ENCODE measurements at regions not wholly inside any gene's neighbourhood (a gene's known extent, or its start where the extent isn't known, plus 50 kb on each side); places are given as distances from the start of the nearest gene placed in this dataset.
"Not testable (repeated sequence)": the region's sequence is repeated elsewhere in the genome, so short reads cannot be mapped to it uniquely, and the experiment has no call there.

DNA sequence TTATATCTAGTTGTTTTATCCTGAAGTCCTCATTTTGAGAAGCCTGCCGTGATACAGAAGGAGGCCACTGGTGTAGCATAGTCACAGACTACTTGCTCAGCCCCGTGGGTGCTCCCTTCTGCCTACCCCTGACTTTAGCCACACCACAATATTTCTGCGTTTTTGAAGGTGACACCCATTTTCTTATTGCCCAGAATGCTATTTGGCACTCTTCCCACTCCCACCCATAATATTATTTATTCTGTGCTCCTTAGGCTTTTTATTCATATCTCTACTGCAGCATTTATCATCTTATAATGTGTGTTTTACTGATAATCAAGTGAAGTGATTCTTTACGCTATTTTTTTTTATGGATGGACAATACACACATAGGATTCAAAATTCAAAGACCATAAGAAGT lies 107.3 kb downstream of the OR2B2 start:
- no peak for DNase-seq

DNA sequence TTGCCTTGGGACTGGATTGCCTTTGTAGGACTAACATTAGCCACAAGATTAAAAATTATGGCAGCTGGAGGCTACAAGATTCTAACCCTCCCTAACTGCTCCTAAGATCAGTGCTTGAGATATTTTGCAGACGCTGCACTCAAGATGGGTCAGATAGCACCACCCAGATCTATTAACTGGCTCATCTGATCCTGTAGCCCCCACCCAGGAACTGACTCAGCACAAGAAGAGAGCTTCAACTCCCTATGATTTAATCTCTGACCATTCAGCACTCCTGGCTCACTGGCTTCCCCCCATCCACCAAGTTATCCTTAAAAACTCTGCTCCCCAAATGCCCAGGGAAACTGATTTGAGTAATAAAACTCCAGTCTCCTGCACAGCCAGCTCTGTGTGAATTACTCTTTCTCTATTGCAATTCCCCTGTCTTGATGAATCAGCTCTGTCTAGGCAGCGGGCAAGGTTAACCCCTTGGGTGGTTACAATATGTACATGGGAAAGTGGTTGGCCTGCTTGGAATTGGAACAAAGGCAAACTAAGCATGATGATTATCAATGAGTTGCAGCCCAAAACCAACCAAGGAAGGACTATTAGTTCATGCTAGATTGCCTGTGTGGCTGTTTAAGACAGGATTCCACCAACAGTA lies 111.3 kb downstream of the OR2B2 start:
- DNase-seq: no peak

DNA sequence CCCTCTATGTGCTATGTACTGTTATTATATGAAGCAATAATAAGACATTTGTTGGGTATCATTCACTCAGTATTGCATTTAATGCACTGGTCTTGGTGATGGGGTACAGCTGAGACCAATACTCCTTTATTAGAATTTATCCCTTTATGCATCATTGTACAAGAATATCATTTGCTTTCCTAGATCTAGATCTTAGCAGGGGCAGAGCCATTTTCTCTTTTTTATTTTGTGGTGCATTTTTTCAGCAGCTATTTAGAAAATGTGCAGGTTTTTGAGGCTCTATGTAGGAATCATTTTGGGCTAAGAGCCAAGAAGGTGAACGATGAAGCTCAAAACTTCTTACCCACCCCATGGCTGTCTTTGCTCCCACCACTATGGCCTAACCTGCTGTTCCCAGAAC lies 114.2 kb downstream of the OR2B2 start:
- no peak for DNase-seq

DNA sequence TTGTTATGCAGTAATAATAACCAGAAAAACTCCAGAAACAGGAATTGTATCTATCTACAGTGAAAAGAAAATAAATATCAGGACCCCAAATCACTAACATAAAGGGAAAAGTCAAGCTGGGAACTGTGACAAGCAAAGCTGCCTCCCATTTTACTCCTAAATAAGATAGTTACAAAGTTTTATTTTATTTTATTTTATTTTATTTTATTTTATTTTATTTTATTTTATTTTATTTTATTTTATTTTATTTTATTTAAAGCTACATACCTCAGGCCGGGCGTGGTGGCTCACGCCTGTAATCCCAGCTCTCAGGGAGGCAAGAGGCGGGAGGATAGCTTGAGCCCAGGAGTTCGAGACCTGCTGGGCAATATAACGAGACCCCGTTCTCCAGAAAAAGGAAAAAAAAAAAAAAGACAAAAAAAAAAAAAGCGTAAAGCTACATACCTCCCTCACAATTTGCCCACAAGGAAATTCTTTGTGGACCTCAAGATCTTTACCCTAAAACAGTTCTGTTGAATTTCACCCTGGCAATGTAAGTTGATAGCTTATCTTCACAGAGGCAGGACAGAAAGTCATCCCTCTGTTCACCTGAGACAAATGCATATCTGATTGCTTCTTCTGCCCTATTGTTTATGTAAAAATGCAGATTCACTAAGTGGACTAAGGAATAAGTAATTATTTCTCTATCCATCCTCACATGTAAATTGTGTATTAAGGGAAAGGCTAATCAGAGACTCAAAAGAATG lies 115.3 kb downstream of the OR2B2 start:
- DNase-seq: not testable (repeated sequence)

DNA sequence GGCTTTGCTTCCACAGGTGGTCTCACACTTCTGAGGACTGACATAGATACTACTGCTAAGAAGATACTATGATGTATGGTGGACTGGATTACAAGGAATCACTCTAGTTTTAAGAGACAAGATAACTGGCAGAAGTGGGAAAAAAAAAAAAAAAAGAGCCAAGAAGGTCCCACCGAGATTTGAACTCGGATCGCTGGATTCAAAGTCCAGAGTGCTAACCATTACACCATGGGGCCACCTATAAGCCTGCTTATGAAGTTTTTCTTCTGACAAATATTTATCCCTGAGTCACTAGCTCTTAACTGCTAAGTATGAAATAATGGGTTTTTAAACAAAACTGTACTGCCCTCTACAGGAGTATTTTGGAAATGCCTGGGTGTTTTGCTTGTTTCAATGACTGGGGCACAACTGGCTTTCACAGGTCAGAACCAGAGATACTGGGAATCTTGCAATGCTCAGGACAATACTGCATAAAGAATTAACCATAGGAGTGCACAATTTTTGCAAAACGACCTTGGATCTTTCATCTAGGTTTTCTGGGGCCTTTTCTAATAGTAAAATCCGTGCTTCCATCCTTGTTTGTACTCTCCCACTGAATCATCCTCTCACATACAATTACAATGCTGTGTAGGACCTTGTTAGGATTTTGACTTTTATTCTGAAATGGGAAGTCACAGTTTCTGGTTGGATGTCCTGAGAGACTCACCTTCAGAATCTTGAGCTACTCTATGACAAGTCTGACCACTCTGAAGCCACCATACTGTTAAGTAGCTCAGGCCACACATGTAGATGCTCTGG lies 116.3 kb downstream of the OR2B2 start:
- no peak for DNase-seq

DNA sequence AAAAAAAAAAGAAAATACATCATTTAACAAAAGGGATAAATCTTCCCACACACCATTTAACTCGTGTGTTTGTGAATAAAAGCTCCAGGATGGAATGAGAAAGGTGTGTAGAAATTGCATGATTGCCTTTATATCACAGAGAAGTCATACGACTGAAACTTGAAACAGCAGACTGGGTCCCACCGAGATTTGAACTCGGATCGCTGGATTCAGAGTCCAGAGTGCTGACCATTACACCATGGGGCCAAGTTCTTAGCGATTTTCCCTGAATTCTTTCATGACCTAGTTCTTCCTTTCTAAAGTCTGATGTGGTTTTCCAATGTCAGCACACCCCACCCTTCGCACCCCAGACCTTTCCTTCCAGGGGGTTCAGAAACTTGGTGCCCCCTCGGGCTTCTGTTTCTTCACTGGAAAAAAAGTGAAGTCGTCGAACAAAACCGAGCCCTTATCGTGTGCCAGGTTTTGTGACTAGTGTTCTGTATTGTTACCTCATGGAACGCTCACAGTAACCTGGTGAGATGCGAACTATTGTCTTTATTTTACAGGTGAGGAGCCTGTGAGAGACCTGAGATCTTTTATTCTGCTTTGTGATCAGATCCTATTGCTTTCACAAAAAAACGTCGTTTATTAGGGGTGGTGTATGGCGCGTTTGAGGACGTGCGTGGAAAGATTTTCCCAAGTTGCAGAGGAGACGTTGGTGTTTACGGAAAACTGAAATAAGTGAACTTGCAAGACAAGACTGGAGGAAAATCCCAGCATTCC lies 120.8 kb downstream of the OR2B2 start:
- no peak for DNase-seq

DNA sequence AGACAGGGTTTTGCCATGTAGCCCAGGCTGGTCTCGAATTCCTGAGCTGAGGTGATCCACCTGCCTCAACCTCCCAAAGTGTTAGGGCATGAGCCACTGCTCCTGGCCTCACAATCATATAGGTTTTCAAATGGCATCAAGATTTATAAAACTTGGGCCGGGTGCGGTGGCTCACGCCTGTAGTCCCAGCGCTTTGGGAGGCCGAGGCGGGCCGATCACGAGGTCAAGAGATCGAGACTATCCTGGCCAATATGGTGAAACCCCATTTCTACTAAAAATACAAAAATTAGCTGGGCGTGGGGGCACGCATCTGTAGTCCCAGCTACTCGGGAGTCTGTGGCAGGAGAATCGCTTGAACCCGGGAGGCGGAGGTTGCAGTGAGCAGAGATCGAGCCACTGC lies 123.8 kb downstream of the OR2B2 start:
- DNase-seq: not testable (repeated sequence)

DNA sequence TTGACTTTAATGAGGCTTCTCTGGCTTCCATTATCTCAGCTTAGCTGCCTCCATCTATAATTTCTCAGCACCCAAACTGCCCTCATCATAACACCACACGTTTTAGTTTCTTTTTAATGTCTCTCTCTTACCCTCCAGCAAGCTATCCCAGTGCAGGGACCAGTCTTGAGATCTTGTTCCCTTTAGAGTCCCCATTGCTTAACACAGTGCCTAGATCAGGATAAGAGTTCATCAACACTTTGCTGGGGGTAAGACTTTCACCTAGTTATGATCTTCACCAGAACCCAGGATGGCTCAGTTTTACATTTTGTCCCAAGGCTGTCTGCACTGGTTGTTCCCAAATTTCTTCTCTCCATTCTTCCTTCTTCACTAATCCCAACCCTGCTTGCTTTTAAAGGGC lies 126.1 kb downstream of the OR2B2 start:
- no peak for DNase-seq

DNA sequence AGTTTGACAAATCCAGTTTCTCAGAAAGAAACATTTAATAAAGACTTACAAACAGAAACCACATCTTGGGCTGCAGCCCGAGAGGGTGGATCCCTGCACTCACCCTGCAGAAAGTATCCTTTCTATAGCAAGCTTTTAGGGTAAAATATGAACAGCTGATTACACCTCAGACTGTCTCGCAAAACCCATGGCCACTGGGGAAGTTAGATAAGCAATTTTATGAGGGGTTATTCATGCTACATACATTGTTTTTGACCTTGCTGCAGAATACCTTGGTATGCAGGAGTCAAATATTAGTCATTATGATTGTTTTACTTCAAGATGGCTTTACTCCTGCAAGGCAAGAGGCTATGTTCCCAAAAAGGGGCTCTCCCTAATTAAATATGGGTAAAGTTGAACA lies 126.9 kb downstream of the OR2B2 start:
- DNase-seq: no peak

DNA sequence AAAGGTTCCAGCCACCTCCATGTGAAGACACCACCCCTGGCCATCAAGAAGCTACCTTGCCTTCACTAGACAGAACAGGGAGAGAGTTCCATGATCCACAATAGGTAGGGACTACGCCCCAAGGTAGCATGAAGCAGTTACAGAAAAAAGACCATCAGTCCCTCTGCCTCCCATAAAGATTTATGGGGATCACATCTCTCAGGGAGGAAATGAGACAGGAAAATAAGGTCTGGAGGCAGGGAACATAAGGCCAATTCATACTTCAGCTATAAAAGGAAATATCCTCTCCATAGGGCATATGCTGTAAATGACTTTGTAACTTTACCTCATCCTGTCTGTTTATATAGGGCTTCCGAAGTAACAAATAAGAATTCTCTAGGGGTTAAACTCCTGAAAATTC lies 129.4 kb downstream of the OR2B2 start:
- DNase-seq: no peak

DNA sequence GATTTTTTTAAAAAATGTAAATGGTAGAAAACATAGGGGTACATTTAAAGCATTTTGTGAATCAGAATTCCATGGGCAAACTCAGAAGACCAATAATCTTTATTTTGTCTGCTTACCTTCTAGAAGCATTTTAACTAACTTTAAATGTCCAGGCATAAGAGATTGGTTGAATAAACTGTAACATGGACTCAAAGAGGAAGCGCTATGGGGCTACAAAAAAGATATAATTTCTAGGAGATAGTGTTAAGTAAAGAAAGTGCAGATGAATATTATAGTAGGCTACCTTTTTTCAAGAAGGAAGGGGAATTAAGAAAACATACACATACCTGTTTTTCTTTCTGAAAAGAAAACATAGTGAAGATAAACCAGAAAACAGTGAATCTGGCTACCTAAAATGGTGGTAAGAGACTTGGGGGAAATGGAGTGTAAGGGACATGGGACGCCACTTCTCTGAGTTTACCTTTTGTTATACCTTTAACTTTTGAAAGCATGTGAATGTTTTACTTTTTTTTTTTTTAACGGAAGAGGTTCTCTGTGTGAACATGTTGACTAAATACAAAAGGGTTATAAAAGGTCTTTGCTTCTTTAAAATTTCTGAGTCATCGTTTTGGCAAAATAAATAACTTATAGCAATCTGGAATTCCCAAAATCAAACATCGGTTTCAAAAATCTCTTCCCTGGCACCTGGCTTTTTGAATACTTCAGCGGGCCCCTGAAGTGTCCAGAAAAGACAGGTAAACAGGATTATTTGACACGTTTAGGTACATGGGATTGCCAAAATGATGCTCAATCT lies 133.4 kb downstream of the OR2B2 start:
- DNase-seq: no peak

DNA sequence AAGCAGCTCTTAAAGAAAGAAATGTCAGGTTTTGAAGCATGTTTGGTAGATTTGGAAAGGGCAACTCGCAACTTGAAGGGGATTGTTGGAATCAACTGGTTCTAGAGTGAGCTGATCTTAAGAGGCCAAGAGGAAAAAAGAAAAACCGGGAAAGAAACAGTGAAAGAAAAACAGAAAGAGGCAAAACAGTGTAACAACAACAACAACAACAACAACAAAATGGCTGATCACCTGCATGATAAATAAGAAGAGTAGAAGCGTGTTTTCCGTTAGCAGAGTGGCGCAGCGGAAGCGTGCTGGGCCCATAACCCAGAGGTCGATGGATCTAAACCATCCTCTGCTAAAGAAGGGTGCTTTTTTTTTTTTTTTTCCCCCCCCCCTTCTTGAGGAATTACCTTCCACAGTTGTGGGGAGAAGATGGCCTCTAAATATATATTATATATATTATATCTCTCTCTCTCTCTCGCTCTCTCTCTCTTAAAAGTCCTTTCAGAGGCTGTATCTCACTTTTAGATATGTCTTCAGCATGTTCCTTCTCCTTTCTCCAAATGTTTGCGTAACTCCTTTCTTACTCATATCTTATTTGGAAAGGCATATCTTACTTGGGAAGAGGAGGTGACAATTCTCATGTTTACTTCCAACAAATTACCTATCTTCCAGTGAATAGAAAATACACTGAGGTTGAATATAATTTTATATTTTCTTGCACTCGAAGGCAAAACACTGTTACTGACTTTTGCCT lies 134.4 kb downstream of the OR2B2 start:
- DNase-seq: no peak

DNA sequence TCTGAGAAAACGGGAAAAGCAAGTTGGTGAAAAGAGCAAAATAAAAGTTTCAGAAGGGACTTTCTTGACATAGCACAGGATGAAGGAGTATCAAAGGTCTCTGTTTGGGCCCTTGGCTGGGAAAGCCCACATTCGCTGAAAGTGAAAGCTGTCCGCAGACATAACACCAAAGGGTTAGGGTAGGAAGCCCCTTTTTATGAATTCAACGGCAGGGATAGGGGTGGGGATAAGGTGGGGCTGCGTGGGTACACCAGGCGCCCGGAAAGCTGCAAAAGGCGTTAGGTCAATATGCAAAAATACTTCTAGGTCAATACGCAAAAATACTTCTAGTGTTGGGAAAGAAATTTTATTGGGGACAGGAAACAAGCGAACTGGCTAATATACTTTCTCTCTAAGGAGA lies 135.1 kb downstream of the OR2B2 start:
- no peak for DNase-seq

DNA sequence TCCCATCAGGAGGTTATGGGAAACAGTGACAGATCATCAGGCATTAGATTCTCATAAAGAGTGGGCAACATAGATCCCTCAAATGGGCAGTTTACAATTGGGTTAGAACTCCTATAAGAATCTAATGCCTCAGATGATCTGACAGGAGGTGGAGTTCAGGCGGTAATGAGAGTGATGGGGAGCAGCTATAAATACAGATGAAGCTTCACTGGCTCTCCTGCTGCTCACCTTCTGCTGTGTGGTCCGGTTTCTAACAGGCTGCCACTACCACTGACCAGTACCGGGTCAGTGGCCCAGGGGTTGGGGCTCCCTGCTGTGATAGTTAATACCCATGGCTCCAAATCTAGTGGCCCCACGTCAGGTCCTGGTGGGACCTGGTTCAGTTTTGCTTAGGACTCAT lies 135.7 kb downstream of the OR2B2 start:
- no peak for DNase-seq

DNA sequence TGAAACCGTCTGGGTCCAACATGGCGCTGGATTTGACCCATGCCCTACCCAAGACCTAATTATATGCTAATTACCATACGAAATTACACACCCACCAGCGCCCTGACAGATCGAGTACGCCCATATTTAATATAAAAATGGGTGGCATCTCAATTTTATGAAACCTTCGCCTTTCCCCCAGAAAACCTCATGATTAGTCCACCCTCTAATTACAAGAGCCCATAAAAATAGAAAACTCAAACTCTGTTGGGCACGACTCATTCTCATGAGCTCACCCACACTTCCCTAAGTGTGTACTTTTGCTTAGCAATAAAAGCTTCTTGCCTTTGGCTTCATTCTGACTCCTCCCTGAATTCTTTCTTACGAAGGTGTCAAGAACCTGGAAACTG lies 136.4 kb downstream of the OR2B2 start:
- DNase-seq: no peak

DNA sequence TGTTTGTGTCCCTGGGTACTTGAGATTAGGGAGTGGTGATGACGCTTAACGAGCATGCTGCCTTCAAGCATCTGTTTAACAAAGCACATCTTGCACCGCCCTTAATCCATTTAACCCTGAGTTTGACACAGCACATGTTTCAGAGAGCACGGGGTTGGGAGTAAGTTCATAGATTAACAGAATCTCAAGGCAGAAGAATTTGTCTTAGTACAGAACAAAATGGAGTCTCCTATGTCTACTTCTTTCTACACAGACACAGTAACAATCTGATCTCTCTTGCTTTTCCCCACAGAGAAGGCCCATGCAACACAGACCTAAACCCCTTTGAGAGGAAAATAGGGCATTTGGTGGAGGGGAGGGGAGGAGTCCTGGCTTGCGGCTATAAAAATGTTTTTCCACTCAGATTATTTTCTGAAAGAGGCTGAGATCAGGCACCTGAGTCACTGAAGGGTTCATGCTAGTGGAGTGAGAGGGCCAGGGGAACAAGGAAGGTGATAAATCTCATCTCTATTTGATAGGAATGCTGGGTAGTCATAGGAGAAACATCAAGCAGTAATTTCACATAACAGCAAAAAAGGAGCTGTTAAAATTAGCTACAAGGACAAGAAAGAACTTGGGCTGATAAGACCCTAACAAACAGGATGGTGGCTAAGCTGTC lies 136.9 kb downstream of the OR2B2 start:
- not testable (repeated sequence) for DNase-seq

DNA sequence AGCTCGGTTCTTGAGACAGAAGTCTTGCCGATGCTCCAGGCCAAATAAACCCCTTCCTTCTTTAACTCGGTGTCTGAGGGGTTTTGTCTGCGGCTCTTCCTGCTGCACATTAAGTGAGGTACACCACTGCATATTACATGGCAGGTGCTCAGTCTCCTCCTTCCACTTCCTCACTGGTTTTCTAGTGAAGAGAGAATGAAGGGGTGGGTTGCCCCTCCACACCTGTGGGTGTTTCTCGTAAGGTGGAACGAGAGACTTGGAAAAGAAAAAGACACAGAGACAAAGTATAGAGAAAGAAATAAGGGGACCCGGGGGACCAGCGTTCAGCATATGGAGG lies 138.0 kb downstream of the OR2B2 start:
- DNase-seq: not testable (repeated sequence)

DNA sequence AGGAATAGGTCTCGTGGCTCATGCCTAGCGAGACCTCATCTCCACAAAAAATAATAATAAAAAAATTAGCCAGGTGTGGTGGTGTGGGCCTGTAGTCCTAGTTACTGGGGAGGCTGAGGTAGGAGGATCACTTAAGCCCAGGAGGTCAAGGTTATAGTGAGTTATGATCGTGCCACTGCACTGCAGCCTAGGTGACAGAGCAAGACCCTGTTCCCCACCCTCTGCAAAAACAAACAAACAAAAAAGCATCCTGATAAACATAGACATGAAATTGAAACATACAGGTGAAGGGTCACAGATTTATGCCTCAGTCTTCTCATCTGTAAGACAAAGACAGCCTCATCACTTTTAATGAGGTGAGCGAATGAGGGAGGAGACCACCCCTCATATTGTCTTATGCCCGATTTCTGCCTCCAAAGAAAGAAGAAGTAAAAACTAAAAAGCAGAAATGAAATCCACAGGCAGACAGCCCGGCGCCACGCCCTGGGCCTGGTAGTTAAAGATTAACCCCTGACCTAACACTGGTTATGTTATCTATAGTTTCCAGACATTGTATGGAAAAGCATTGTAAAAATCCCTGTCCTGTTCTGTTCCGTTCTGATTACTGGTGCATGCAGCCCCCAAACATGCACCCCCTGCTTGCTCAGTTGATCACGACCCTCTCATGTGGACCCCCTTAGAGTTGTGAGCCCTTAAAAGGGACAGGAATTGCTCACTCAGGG lies 138.5 kb downstream of the OR2B2 start:
- DNase-seq: not testable (repeated sequence)

DNA sequence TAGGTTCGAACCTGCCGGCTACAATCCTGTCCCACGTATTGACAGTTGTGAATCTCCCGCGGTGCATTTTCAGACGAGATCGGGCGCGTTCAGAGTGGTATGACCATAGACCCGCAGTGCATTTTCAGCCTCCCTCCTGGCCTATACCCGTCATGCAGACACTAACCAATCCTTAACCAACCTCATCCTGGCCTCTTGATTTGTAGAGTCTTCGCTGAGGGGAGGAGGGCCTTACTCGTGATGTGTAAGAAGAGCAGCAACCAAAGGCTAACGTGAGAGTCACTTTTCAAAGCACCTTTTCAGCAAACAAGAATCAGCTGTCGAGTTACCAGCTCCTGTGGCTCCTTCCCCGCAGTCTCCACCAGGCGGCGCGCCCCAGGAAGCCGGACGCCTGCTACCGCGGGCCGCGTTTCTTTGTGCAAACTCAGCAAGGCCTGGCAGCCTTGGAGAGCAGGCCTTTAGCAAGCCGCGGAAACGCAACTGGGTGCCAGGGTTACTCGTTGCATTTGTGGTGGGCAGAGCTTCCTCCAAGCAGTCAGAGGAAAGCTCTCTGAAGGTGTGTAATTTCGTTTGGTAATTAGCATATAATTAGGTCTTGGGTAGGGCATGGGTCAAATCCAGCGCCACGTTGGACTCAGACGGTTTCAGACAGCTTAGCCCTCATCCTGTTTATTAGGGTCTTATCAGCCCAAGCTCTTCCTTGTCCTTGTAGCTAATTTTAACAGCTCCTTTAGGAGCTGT lies 139.8 kb downstream of the OR2B2 start:
- peak; percentile 41 for DNase-seq

DNA sequence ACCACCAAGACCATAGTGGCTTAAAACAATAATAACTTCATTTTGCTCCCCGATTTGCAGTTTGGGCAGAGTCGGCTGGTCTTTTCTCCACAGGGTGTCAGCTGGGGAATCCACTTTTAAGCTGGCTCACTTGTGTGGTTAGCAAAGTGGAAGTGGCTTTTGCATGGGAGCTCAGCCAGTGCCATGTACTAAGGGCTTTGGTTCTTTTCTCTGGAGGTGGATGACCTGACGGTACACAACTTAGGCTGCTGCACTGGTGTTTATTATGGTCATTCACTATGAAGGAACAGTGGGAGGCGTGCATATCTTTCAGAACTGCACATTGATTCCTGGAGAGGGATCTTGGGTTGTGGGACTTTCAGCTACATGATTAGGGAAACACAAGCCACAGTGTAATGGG lies 141.0 kb downstream of the OR2B2 start:
- DNase-seq: no peak

All from NCI-H2107 (cell line).